NCI-H2171 (cell line): ENCODE measurements at regions not wholly inside any gene's neighbourhood (a gene's known extent, or its start where the extent isn't known, plus 50 kb on each side); places are given as distances from the start of the nearest gene placed in this dataset.

Experiments used
- DNase-seq: peaks from one replicate; lab custom pipeline; 2025; lab: John Stamatoyannopoulos, UW

- no peak for DNase-seq
Observed at GRCh38 chr15:66905954-66906353, 159.4 kb upstream of the SMAD3 start.

- DNase-seq: no peak
Observed at GRCh38 chr15:66906668-66907614, 158.5 kb upstream of the SMAD3 start.

- DNase-seq: no peak
Observed at GRCh38 chr15:66907826-66908743, 157.3 kb upstream of the SMAD3 start.

GRCh38 chr15:66908744-66909095, 156.7 kb upstream of the SMAD3 start:
- DNase-seq: no peak

GRCh38 chr15:66909381-66909890, 156.0 kb upstream of the SMAD3 start:
- no peak for DNase-seq

- DNase-seq: no peak
Observed at GRCh38 chr15:66911131-66911700, 154.2 kb upstream of the SMAD3 start.

- DNase-seq: no peak
Observed at GRCh38 chr15:66912001-66912400, 153.4 kb upstream of the SMAD3 start.

GRCh38 chr15:66912441-66912840, 153.0 kb upstream of the SMAD3 start:
- no peak for DNase-seq

- DNase-seq: no peak
Observed at GRCh38 chr15:66917904-66918448, 147.4 kb upstream of the SMAD3 start.

- DNase-seq: no peak
Observed at GRCh38 chr15:66919421-66919820, 146.0 kb upstream of the SMAD3 start.

GRCh38 chr15:66921319-66921915, 144.0 kb upstream of the SMAD3 start:
- DNase-seq: no peak

GRCh38 chr15:66922608-66923007, 142.8 kb upstream of the SMAD3 start:
- no peak for DNase-seq

GRCh38 chr15:66923438-66923881, 141.9 kb upstream of the SMAD3 start:
- no peak for DNase-seq

- DNase-seq: no peak
Observed at GRCh38 chr15:66924889-66925288, 140.5 kb upstream of the SMAD3 start.

- DNase-seq: no peak
Observed at GRCh38 chr15:66925721-66926120, 139.7 kb upstream of the SMAD3 start.

- DNase-seq: no peak
Observed at GRCh38 chr15:66927201-66928077, 138.0 kb upstream of the SMAD3 start.

- DNase-seq: no peak
Observed at GRCh38 chr15:66928101-66928500, 137.3 kb upstream of the SMAD3 start.

GRCh38 chr15:66928784-66929183, 136.6 kb upstream of the SMAD3 start:
- no peak for DNase-seq

- DNase-seq: no peak
Observed at GRCh38 chr15:66929843-66930402, 135.5 kb upstream of the SMAD3 start.
